Activated naive CD8-positive, alpha-beta T cell treated with anti-CD3 and anti-CD28 coated beads, Interleukin-2, amount 10 ng/mL, durations not matched to agents 7 days and 5 days (primary cell): ENCODE measurements at regions not wholly inside any gene's neighbourhood (a gene's known extent, or its start where the extent isn't known, plus 50 kb on each side); places are given as distances from the start of the nearest gene placed in this dataset.

Source experiments
- ATAC-seq: fragments of 150-1000 bp; cut with Tn5 transposase; one replicate; pipeline ENCODE4 v1.10.0; 2021; ENCODE audit warnings: low read depth, moderate library complexity
- POLR2A ChIA-PET: fragments of 350-600 bp; sonication (Branson Sonifier 250); formaldehyde crosslinking; loops from one replicate; lab custom pipeline; 2021; ENCODE audit warnings: antibody characterized with exemption; lab: Charles Lee
- DNase-seq: peaks from one replicate; pipeline ENCODE4 v3.0.0; 2021
- H3K27ac Mint-ChIP-seq: one replicate; pipeline ENCODE4 v1.8.0; 2022; ENCODE audit warnings: mild to moderate bottlenecking, mixed read lengths
- H3K27me3 Mint-ChIP-seq: one replicate; pipeline ENCODE4 v1.8.0; 2022; ENCODE audit warnings: mild to moderate bottlenecking, moderate library complexity, mixed read lengths
- H3K36me3 Mint-ChIP-seq: one replicate; pipeline ENCODE4 v1.8.0; 2021; ENCODE audit warnings: mild to moderate bottlenecking, mixed read lengths
- H3K4me1 Mint-ChIP-seq: one replicate; pipeline ENCODE4 v1.8.0; 2021; ENCODE audit warnings: mixed read lengths
- H3K4me3 Mint-ChIP-seq: one replicate; pipeline ENCODE4 v1.8.0; 2022; ENCODE audit warnings: mild to moderate bottlenecking, moderate library complexity, mixed read lengths
- H3K9me3 Mint-ChIP-seq: one replicate; pipeline ENCODE4 v1.8.0; 2021; ENCODE audit warnings: mixed read lengths

DNA sequence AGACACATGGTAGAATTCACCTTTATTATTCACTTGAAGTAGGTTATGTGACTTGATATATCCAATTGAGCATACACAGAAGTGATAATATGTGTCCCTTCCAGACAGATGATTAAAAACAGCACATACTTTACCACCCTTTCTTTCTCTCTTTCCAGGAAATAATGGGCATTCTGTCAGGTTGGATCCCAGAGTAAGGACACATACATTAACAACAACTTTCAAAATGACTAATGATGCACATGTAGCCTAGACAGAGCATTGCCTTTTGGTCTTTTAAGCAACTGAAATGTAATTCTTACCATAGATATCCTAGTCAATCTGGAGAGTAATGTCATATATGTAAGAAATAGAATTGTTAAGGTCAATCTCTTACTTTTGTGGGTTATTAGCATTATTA is 1748.7 kb downstream of the EFNA5 start:
- no peak overlapping the region for H3K27ac Mint-ChIP-seq
- DNase-seq (no peak), ATAC-seq (no peak)
- no peaks in the 10 kb centered on the region for H3K36me3 Mint-ChIP-seq
- no peaks in the 10 kb centered on the region for H3K4me1 Mint-ChIP-seq
- peaks cover 3% of the 10 kb centered on the region for H3K9me3 Mint-ChIP-seq
- H3K27me3 Mint-ChIP-seq = no peaks in the 10 kb centered on the region
- POLR2A ChIA-PET = no interaction called here
- no peak overlapping the region for H3K4me3 Mint-ChIP-seq

GRCh38 chr5:105917189-105917588 is 1753.5 kb downstream of the EFNA5 start:
- H3K27me3 Mint-ChIP-seq = no peaks in the 10 kb centered on the region
- no peak for DNase-seq
- H3K27ac Mint-ChIP-seq = no peak overlapping the region
- POLR2A ChIA-PET = no interaction called here
- H3K4me3 Mint-ChIP-seq = no peak overlapping the region
- peaks cover 5% of the 10 kb centered on the region for H3K9me3 Mint-ChIP-seq
- ATAC-seq = no peak
- no peaks in the 10 kb centered on the region for H3K4me1 Mint-ChIP-seq
- H3K36me3 Mint-ChIP-seq = no peaks in the 10 kb centered on the region

GRCh38 chr5:105907016-105907415 is 1763.7 kb downstream of the EFNA5 start:
- DNase-seq = no peak
- Mint-ChIP-seq H3K9me3 (no peaks in the 10 kb centered on the region), H3K27me3 (no peaks in the 10 kb centered on the region), H3K36me3 (no peaks in the 10 kb centered on the region), H3K27ac (no peak overlapping the region), H3K4me1 (no peaks in the 10 kb centered on the region), H3K4me3 (no peak overlapping the region)
- ATAC-seq = no peak
- POLR2A ChIA-PET = no interaction called here

DNA sequence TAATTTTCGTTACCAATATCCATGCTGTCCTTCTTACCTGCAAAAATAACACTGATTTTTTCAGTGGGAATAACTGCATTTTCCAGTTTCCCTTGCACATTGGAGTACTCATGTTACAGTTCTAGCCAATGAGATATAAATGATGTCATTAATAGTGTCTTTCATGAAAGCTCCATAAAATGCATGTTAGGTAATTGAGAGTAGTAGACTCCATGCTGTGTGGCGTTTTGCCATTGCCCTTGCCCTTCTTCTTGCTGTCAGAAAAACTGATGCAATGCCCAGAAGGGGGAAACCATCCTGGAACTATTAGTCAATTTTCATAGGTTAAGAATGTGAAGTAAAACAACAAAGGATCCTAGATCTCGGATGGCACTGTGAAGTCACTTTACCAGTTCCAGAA is 1765.3 kb downstream of the EFNA5 start:
- Mint-ChIP-seq H3K4me1 (no peaks in the 10 kb centered on the region), H3K9me3 (no peaks in the 10 kb centered on the region), H3K27ac (no peak overlapping the region), H3K36me3 (no peaks in the 10 kb centered on the region), H3K27me3 (no peaks in the 10 kb centered on the region), H3K4me3 (no peak overlapping the region)
- DNase-seq (no peak), ATAC-seq (no peak)
- POLR2A ChIA-PET = no interaction called here

- POLR2A ChIA-PET = no interaction called here
- no peak for ATAC-seq
- H3K9me3 Mint-ChIP-seq = peaks cover 3% of the 10 kb centered on the region
- no peak overlapping the region for H3K27ac Mint-ChIP-seq
- no peaks in the 10 kb centered on the region for H3K27me3 Mint-ChIP-seq
- H3K4me3 Mint-ChIP-seq = no peak overlapping the region
- no peak for DNase-seq
- H3K36me3 Mint-ChIP-seq = no peaks in the 10 kb centered on the region
- no peaks in the 10 kb centered on the region for H3K4me1 Mint-ChIP-seq
These were observed 1767.7 kb downstream of the EFNA5 start for GRCh38 chr5:105903069-105903468.

GRCh38 chr5:105899726-105900125 is 1771.0 kb downstream of the EFNA5 start:
- H3K4me3 Mint-ChIP-seq = no peak overlapping the region
- no peak overlapping the region for H3K27ac Mint-ChIP-seq
- H3K4me1 Mint-ChIP-seq = no peaks in the 10 kb centered on the region
- no peaks in the 10 kb centered on the region for H3K36me3 Mint-ChIP-seq
- peaks cover 3% of the 10 kb centered on the region for H3K9me3 Mint-ChIP-seq
- no peaks in the 10 kb centered on the region for H3K27me3 Mint-ChIP-seq
- POLR2A ChIA-PET = no interaction called here
- no peak for DNase-seq
- no peak for ATAC-seq

- H3K4me1 Mint-ChIP-seq = no peaks in the 10 kb centered on the region
- DNase-seq = no peak
- POLR2A ChIA-PET = no interaction called here
- no peak for ATAC-seq
- no peaks in the 10 kb centered on the region for H3K36me3 Mint-ChIP-seq
- no peak overlapping the region for H3K4me3 Mint-ChIP-seq
- no peak overlapping the region for H3K27ac Mint-ChIP-seq
- H3K27me3 Mint-ChIP-seq = no peaks in the 10 kb centered on the region
- H3K9me3 Mint-ChIP-seq = peaks cover 3% of the 10 kb centered on the region
These were observed 1772.6 kb downstream of the EFNA5 start for GRCh38 chr5:105898183-105898582.

DNA sequence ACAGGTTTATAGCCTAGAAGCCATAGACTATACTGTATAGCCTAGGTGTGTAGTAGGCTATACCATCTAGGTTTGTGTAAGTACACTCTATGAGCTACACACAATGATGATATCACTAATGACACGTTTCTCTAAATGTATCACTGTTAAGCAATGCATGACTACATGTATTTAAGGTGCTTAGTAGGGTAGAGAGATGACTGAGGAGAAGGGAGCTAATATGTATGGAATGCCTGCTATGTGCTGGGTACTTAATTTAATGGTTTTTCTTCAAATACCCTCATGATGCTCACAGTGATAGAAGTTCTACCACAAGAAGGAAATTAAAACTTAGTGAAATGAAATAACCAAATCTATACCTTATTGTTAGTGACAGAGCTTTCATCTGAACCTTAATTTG is 1785.5 kb downstream of the EFNA5 start:
- Mint-ChIP-seq H3K27ac (no peak overlapping the region), H3K4me3 (no peak overlapping the region), H3K36me3 (no peaks in the 10 kb centered on the region), H3K4me1 (no peaks in the 10 kb centered on the region), H3K9me3 (peaks cover 1% of the 10 kb centered on the region), H3K27me3 (no peaks in the 10 kb centered on the region)
- POLR2A ChIA-PET = no interaction called here
- DNase-seq (no peak), ATAC-seq (no peak)

DNA sequence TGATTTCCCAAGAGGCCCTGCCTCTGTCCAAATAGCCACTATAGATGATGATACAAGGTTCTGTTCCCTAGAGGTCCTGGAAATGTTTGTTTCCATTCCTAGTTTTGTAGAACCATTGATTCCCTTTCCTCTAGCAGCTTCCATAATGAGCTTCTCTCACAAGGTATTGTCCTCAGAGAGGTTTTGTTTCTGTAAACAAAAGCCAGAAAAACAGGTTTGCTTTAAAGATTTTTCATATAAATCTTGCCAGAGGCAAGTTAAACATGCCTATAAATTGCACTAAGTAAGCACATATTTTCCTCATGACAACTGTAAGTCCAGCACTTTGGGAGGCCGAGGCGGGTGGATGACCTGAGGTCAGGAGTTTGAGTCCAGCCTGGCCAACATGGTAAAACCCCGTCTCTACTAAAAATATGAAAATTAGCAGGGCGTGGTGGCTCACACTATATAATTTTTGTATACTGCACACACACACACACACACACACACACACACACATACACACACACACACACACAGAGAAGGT is 1787.7 kb downstream of the EFNA5 start:
- DNase-seq (no peak), ATAC-seq (no peak)
- H3K27me3 Mint-ChIP-seq = no peaks in the 10 kb centered on the region
- POLR2A ChIA-PET = no interaction called here
- no peaks in the 10 kb centered on the region for H3K36me3 Mint-ChIP-seq
- no peak overlapping the region for H3K27ac Mint-ChIP-seq
- H3K9me3 Mint-ChIP-seq = peaks cover 1% of the 10 kb centered on the region
- H3K4me3 Mint-ChIP-seq = no peak overlapping the region
- H3K4me1 Mint-ChIP-seq = no peaks in the 10 kb centered on the region

DNA sequence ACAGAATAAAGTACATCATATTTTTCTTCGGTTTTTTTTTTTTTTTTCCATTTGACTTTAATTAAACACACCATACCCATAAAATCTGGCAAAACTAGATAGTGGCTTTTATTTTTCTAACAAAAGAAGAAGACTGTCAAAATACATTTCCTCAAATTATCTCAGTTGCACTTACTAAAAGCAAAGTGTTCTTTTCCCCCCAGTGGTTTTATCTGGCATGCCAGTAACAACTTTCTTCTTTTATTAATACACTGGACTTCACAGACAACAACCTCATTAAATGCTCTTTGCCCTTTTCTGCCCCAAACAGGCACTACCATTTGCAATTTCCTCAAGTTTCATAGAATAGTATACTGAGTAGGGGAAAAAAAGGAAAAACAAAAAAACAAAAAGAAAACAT is 1792.3 kb downstream of the EFNA5 start:
- no peaks in the 10 kb centered on the region for H3K27me3 Mint-ChIP-seq
- POLR2A ChIA-PET = no interaction called here
- H3K4me3 Mint-ChIP-seq = no peak overlapping the region
- ATAC-seq = no peak
- no peaks in the 10 kb centered on the region for H3K4me1 Mint-ChIP-seq
- H3K9me3 Mint-ChIP-seq = peaks cover 3% of the 10 kb centered on the region
- DNase-seq = no peak
- no peak overlapping the region for H3K27ac Mint-ChIP-seq
- H3K36me3 Mint-ChIP-seq = no peaks in the 10 kb centered on the region

GRCh38 chr5:105877592-105877991 is 1793.1 kb downstream of the EFNA5 start:
- Mint-ChIP-seq H3K4me1 (no peaks in the 10 kb centered on the region), H3K4me3 (no peak overlapping the region), H3K27ac (no peak overlapping the region), H3K9me3 (peaks cover 4% of the 10 kb centered on the region), H3K27me3 (no peaks in the 10 kb centered on the region), H3K36me3 (no peaks in the 10 kb centered on the region)
- POLR2A ChIA-PET = no interaction called here
- ATAC-seq (no peak), DNase-seq (no peak)

DNA sequence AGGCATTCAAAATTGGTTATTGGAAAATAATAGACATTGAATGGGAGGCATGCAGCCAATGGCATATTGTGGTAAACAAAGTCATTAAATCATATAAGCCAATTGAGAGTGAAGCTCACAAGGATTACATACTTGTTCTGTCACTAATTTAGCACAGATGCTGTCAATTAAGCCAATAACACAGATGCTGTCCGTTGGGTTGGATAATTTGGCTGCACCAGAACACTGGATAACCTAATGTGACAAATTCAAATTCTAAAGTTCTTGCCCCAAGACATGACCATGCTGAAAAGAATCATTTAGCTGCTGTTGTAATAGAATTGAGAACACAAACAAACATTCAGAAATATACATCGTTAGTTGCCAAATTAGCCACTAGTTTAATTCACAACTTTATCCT is 1796.4 kb downstream of the EFNA5 start:
- Mint-ChIP-seq H3K9me3 (peaks cover 4% of the 10 kb centered on the region), H3K4me1 (no peaks in the 10 kb centered on the region), H3K27ac (no peak overlapping the region), H3K27me3 (no peaks in the 10 kb centered on the region), H3K4me3 (no peak overlapping the region), H3K36me3 (no peaks in the 10 kb centered on the region)
- POLR2A ChIA-PET = no interaction called here
- no peak for DNase-seq
- no peak for ATAC-seq

- H3K27me3 Mint-ChIP-seq = no peaks in the 10 kb centered on the region
- no peaks in the 10 kb centered on the region for H3K36me3 Mint-ChIP-seq
- H3K27ac Mint-ChIP-seq = no peak overlapping the region
- DNase-seq (no peak), ATAC-seq (no peak)
- H3K9me3 Mint-ChIP-seq = peaks cover 4% of the 10 kb centered on the region
- no peak overlapping the region for H3K4me3 Mint-ChIP-seq
- POLR2A ChIA-PET = no interaction called here
- no peaks in the 10 kb centered on the region for H3K4me1 Mint-ChIP-seq
These were observed 1798.0 kb downstream of the EFNA5 start for GRCh38 chr5:105872569-105873270.

DNA sequence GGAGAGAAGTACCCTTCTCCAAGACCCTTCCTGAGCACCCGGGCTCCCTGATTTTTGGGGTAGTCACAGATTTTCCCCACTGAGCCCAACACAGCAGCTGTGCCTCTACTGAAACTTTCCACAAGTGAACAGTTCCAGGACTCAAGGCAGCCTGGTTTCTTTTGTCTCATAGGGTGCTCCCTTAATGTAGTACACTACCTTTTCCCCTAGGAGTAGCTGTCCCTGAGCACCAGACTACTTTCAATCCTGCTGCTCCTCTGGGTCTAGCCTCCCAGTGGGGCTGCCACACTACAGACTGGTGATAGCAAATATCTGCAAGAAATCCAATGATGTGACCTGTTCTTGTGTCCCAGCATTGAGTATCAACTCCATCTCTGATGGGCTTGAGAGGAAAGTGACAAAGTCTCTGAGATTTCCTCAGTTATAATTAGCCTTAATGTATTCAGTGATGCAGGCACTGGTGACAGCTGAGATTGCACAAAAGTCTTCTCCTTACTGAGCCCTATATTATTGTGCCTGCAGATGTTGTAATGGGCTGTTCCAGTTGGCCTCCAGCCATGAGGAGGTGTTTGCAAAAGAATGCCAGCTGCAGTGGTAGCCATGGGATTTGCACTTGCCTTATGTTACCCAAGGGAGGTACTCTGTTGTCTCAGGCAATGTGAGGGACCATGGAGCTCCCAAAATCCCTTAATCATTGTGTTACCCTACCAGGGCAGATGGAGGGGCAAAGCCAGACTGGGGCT is 1802.5 kb downstream of the EFNA5 start:
- ATAC-seq = no peak
- H3K4me3 Mint-ChIP-seq = no peak overlapping the region
- no peaks in the 10 kb centered on the region for H3K4me1 Mint-ChIP-seq
- H3K27ac Mint-ChIP-seq = no peak overlapping the region
- POLR2A ChIA-PET = no interaction called here
- no peaks in the 10 kb centered on the region for H3K9me3 Mint-ChIP-seq
- no peak for DNase-seq
- no peaks in the 10 kb centered on the region for H3K27me3 Mint-ChIP-seq
- no peaks in the 10 kb centered on the region for H3K36me3 Mint-ChIP-seq
